Mucosa of descending colon (tissue), 3 donors: ENCODE measurements at regions not wholly inside any gene's neighbourhood (a gene's known extent, or its start where the extent isn't known, plus 50 kb on each side); places are given as distances from the start of the nearest gene placed in this dataset.

Experiments
- ATAC-seq: fragments of 200-7000 bp; cut with Tn5 transposase; one replicate; pipeline ENCODE4 v1.9.1; 2020; ENCODE audit warnings: mild to moderate bottlenecking, moderate library complexity
- DNase-seq, 3 donors: peaks; one replicate each; pipeline ENCODE4 v3.0.0-alpha.2; 2020
- H3K36me3 ChIP-seq: fragments of 200-600 bp; one replicate; pipeline ENCODE4 v1.8.0; 2021; ENCODE audit warnings: low read depth, mild to moderate bottlenecking
- H3K4me1 ChIP-seq: fragments of 200-600 bp; one replicate; pipeline ENCODE4 v1.8.0; 2021; ENCODE audit warnings: low read depth, mild to moderate bottlenecking
- H3K4me3 ChIP-seq: fragments of 200-600 bp; one replicate; pipeline ENCODE4 v1.8.0; 2021; ENCODE audit warnings: mild to moderate bottlenecking
- H3K9me3 ChIP-seq: fragments of 200-600 bp; one replicate; pipeline ENCODE4 v1.8.0; 2021; ENCODE audit warnings: mild to moderate bottlenecking
- CTCF ChIP-seq: fragments of 200-600 bp; IDR thresholded peaks from one replicate; pipeline ENCODE4 v1.8.0; 2022; ENCODE audit warnings: antibody characterized with exemption, mild to moderate bottlenecking
- intact Hi-C, 2 donors: fragments of 100-400 bp; cut with DNase I in 1 of 2; cut with micrococcal nuclease in 1 of 2; formaldehyde crosslinking; loops; one replicate each; pipeline versions ENCODE4 v1.11.0 to v1.11.1; 2022; cut with DNase I, micrococcal nuclease
- donor health status: DM: no; HTN: no; CAD: no; lungs with moderate emphysema.
- donor health status: DM: no; HTN: no; CAD: no.
- donor health status: DM: no; HTN: yes; CAD: no.

GRCh38 chr16:51814617-51815016 is 663.5 kb upstream of the SALL1 start:
- no peak for TF ChIP-seq CTCF
- no peaks in the 10 kb centered on the region for H3K4me1 ChIP-seq
- no peaks in the 10 kb centered on the region for H3K9me3 ChIP-seq
- ATAC-seq (no peak), DNase-seq (no peak)
- intact Hi-C loops, result no loop called here
- no peak overlapping the region for H3K4me3 ChIP-seq
- no peaks in the 10 kb centered on the region for H3K36me3 ChIP-seq

GRCh38 chr16:51813609-51814008 is 662.5 kb upstream of the SALL1 start:
- DNase-seq, result no peak
- H3K9me3 ChIP-seq, result no peaks in the 10 kb centered on the region
- TF ChIP-seq CTCF, result no peak
- ATAC-seq, result no peak
- no peaks in the 10 kb centered on the region for H3K4me1 ChIP-seq
- H3K36me3 ChIP-seq, result no peaks in the 10 kb centered on the region
- no peak overlapping the region for H3K4me3 ChIP-seq
- intact Hi-C loops, result no loop called here

- ATAC-seq, result no peak
- Histone ChIP-seq H3K4me3 (no peak overlapping the region), H3K9me3 (no peaks in the 10 kb centered on the region), H3K4me1 (no peaks in the 10 kb centered on the region), H3K36me3 (no peaks in the 10 kb centered on the region)
- TF ChIP-seq CTCF, result no peak
- no peak for DNase-seq
- intact Hi-C loops, result no loop called here
Observed at GRCh38 chr16:51812945-51813344, 661.9 kb upstream of the SALL1 start.

GRCh38 chr16:51807551-51807950 is 656.5 kb upstream of the SALL1 start:
- ATAC-seq, result no peak
- H3K36me3 ChIP-seq, result no peaks in the 10 kb centered on the region
- TF ChIP-seq CTCF, result no peak
- no peak for DNase-seq
- intact Hi-C loops, result no loop called here
- no peaks in the 10 kb centered on the region for H3K9me3 ChIP-seq
- H3K4me1 ChIP-seq, result no peaks in the 10 kb centered on the region
- H3K4me3 ChIP-seq, result no peak overlapping the region

GRCh38 chr16:51801635-51802034 is 650.6 kb upstream of the SALL1 start:
- no peaks in the 10 kb centered on the region for H3K4me1 ChIP-seq
- DNase-seq, result no peak
- intact Hi-C loops, result no loop called here

More at GRCh38 chr16:51801635-51802034, 650.6 kb upstream of the SALL1 start:
- Histone ChIP-seq H3K36me3 (no peaks in the 10 kb centered on the region), H3K4me3 (no peak overlapping the region), H3K9me3 (no peaks in the 10 kb centered on the region)
- no peak for TF ChIP-seq CTCF
- no peak for ATAC-seq
